CD4-positive, alpha-beta T cell (primary cell): ENCODE measurements at regions not wholly inside any gene's neighbourhood (a gene's known extent, or its start where the extent isn't known, plus 50 kb on each side); places are given as distances from the start of the nearest gene placed in this dataset.

Experiments used
- ATAC-seq: fragments of 200-7000 bp; cut with Tn5 transposase; one replicate; pipeline ENCODE4 v1.10.0; 2022; ENCODE audit warnings: mild to moderate bottlenecking; ENCODE audit not compliant: poor library complexity
- CTCF ChIA-PET: fragments of 350-600 bp; sonication (Branson Sonifier 250); formaldehyde crosslinking; loops from one replicate; lab custom pipeline; 2021; ENCODE audit warnings: antibody characterized with exemption, inconsistent platforms; lab: Charles Lee
- POLR2A ChIA-PET: fragments of 350-600 bp; sonication (Branson Sonifier 250); formaldehyde crosslinking; loops from one replicate; lab custom pipeline; 2021; ENCODE audit warnings: antibody characterized with exemption, inconsistent platforms; lab: Charles Lee
- DNase-seq, 14 experiments: peaks; one replicate each; pipeline ENCODE4 v3.0.0-alpha.2; 2013 to 2020; ENCODE audit warnings: mixed read lengths in 2 of 14
- H3K27ac ChIP-seq, 2 donors: one replicate each; pipeline versions ENCODE4 v1.5.1 to v1.7.0; 2013; ENCODE audit warnings: low read length in 2 of 2, low read depth in 1 of 2, mild to moderate bottlenecking in 1 of 2
- H3K27me3 ChIP-seq, 2 experiments: 1 replicate in 1 of 2; 2 replicates in 1 of 2; pipeline versions ENCODE4 v1.6.1 to v1.7.0; 2013; ENCODE audit warnings: low read length in 2 of 2, control low read depth in 1 of 2, mild to moderate bottlenecking in 1 of 2, moderate library complexity in 1 of 2; ENCODE audit not compliant: insufficient read depth in 2 of 2, control insufficient read depth in 1 of 2
- H3K36me3 ChIP-seq: one replicate; pipeline ENCODE4 v1.6.1; 2013; ENCODE audit warnings: low read length, control low read depth; ENCODE audit not compliant: insufficient read depth
- H3K4me1 ChIP-seq: one replicate; pipeline ENCODE4 v1.6.1; 2013; ENCODE audit warnings: low read length, control low read depth; ENCODE audit not compliant: insufficient read depth
- H3K4me3 ChIP-seq: one replicate; pipeline ENCODE4 v1.5.1; 2013; ENCODE audit warnings: mild to moderate bottlenecking, low read length, moderate library complexity
- H3K9me3 ChIP-seq, 2 experiments: 1 replicate in 1 of 2; 2 replicates in 1 of 2; pipeline versions ENCODE4 v1.6.1 to v1.7.0; 2013; ENCODE audit warnings: low read length in 2 of 2, mild to moderate bottlenecking in 2 of 2, control low read depth in 1 of 2, moderate library complexity in 1 of 2; ENCODE audit not compliant: control insufficient read depth in 1 of 2, insufficient read depth in 1 of 2
- H3K27ac Mint-ChIP-seq: one replicate; pipeline ENCODE4 v1.8.0; 2020; ENCODE audit warnings: mixed read lengths
- H3K27me3 Mint-ChIP-seq: one replicate; pipeline ENCODE4 v1.8.0; 2021; ENCODE audit warnings: mixed read lengths
- H3K36me3 Mint-ChIP-seq: one replicate; pipeline ENCODE4 v1.8.0; 2021; ENCODE audit warnings: low read depth, mixed read lengths
- H3K4me1 Mint-ChIP-seq: one replicate; pipeline ENCODE4 v1.8.0; 2021; ENCODE audit warnings: low read depth, mixed read lengths
- H3K4me3 Mint-ChIP-seq: one replicate; pipeline ENCODE4 v1.8.0; 2020; ENCODE audit warnings: mild to moderate bottlenecking, mixed read lengths
- H3K9me3 Mint-ChIP-seq: one replicate; pipeline ENCODE4 v1.8.0; 2020; ENCODE audit warnings: mixed read lengths
- CTCF ChIP-seq: fragments of 200-600 bp; IDR thresholded peaks from one replicate; pipeline ENCODE4 v1.8.0; 2022; ENCODE audit warnings: antibody characterized with exemption, mild to moderate bottlenecking
- intact Hi-C, 2 experiments: fragments of 100-400 bp; cut with DNase I in 1 of 2; cut with micrococcal nuclease in 1 of 2; formaldehyde crosslinking; loops; one replicate each; pipeline versions ENCODE4 v1.15.1 to v1.9.0; 2023 to 2025; cut with DNase I, micrococcal nuclease

- Mint-ChIP-seq H3K27ac (no peak overlapping the region), H3K4me1 (no peaks in the 10 kb centered on the region), H3K36me3 (no peaks in the 10 kb centered on the region), H3K4me3 (no peak overlapping the region), H3K27me3 (no peaks in the 10 kb centered on the region), H3K9me3 (no peaks in the 10 kb centered on the region)
- Histone ChIP-seq H3K36me3 (no peaks in the 10 kb centered on the region), H3K27ac (no peak overlapping the region), H3K27me3 (no peaks in the 10 kb centered on the region), H3K4me3 (no peak overlapping the region), H3K4me1 (no peaks in the 10 kb centered on the region), H3K9me3 (no peaks in the 10 kb centered on the region)
- ATAC-seq (no peak), DNase-seq (no peak)
- ChIA-PET POLR2A (no interaction called here), CTCF (interaction anchor here (0.7 kb wide), 1 partner anchor 11 kb away, joined by 3 read pairs; no protein-coding TSS in a partner anchor)
- intact Hi-C loops, result no loop called here
- no peak for TF ChIP-seq CTCF
These were observed 188.4 kb upstream of the TRPC5 start for GRCh38 chrX:112270991-112271390.

DNA sequence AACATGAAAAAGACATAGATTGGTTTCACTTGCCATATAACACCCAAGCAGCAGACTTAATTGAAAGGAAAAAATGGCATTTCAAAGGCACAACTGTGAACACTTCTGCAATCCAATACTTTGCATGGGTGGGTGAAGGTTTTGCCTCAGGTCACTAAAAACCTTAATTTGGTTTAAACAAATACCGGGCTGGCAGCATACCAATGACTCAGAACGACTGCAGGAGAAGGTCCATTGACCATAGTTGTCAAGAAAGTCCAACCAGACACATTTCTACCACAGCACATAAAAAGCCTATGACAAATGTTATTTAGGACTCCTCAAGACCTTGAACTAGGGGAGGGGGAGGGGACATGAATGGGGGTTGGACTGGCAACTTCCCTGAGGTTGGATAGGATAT is 183.6 kb upstream of the TRPC5 start:
- Histone ChIP-seq H3K4me3 (no peak overlapping the region), H3K27ac (no peak overlapping the region), H3K36me3 (no peaks in the 10 kb centered on the region), H3K4me1 (no peaks in the 10 kb centered on the region), H3K27me3 (no peaks in the 10 kb centered on the region), H3K9me3 (no peaks in the 10 kb centered on the region)
- CTCF ChIA-PET, result no interaction called here
- no peaks in the 10 kb centered on the region for H3K27me3 Mint-ChIP-seq
- H3K36me3 Mint-ChIP-seq, result no peaks in the 10 kb centered on the region
- no peak for TF ChIP-seq CTCF
- DNase-seq, result no peak
- no peaks in the 10 kb centered on the region for H3K4me1 Mint-ChIP-seq
- H3K4me3 Mint-ChIP-seq, result no peak overlapping the region
- H3K27ac Mint-ChIP-seq, result no peak overlapping the region
- H3K9me3 Mint-ChIP-seq, result no peaks in the 10 kb centered on the region
- no peak for ATAC-seq
- intact Hi-C loops, result no loop called here
- POLR2A ChIA-PET, result no interaction called here

GRCh38 chrX:112259375-112259774 is 176.8 kb upstream of the TRPC5 start:
- no peaks in the 10 kb centered on the region for H3K27me3 Mint-ChIP-seq

More at GRCh38 chrX:112259375-112259774, 176.8 kb upstream of the TRPC5 start:
- Histone ChIP-seq H3K36me3 (no peaks in the 10 kb centered on the region), H3K4me3 (no peak overlapping the region), H3K4me1 (no peaks in the 10 kb centered on the region), H3K27me3 (no peaks in the 10 kb centered on the region), H3K27ac (no peak overlapping the region), H3K9me3 (no peaks in the 10 kb centered on the region)
- ChIA-PET CTCF (no interaction called here), POLR2A (no interaction called here)
- no peak for TF ChIP-seq CTCF
- intact Hi-C loops, result no loop called here
- Mint-ChIP-seq H3K4me1 (no peaks in the 10 kb centered on the region), H3K27ac (no peak overlapping the region), H3K9me3 (no peaks in the 10 kb centered on the region), H3K4me3 (no peak overlapping the region), H3K36me3 (no peaks in the 10 kb centered on the region)
- ATAC-seq, result no peak
- DNase-seq, result no peak
